ENCODE measurements at regions not wholly inside any gene's neighbourhood (a gene's known extent, or its start where the extent isn't known, plus 50 kb on each side); places are given as distances from the start of the nearest gene placed in this dataset.

GRCh38 chr18:71405169-71405809, 1116.4 kb downstream of the SOCS6 start:
- TF ChIP-seq CTCF (IDR thresholded peaks at IDR 0.05), result no peak
- no peak for TF ChIP-seq POLR2A (IDR thresholded peaks at IDR 0.05)

Data from uterus (tissue), 2 donors.